Uterus (tissue), 2 donors: ENCODE measurements at regions not wholly inside any gene's neighbourhood (a gene's known extent, or its start where the extent isn't known, plus 50 kb on each side); places are given as distances from the start of the nearest gene placed in this dataset.

Source experiments
- CTCF ChIP-seq, 4 experiments: fragments of 200-600 bp in 2 of 4; fragments of 450-650 bp in 2 of 4; sonication (generic) in 2 of 4; IDR thresholded peaks; one replicate each; pipeline ENCODE4 v1.5.1; 2016 to 2019; ENCODE audit warnings: antibody characterized with exemption in 4 of 4, mild to moderate bottlenecking in 2 of 4, moderate library complexity in 1 of 4
- POLR2A ChIP-seq, 2 donors: fragments of 450-650 bp; IDR thresholded peaks; one replicate each; pipeline ENCODE4 v1.6.1; 2016; ENCODE audit warnings: antibody characterized with exemption in 2 of 2, mild to moderate bottlenecking in 1 of 2, moderate library complexity in 1 of 2

GRCh38 chr21:16768096-16768495 lies 744.7 kb upstream of the CXADR start:
- TF ChIP-seq POLR2A (IDR thresholded peaks at IDR 0.05) (no peak), CTCF (IDR thresholded peaks at IDR 0.05) (no peak)
